HEK293 (cell line): ENCODE measurements at regions not wholly inside any gene's neighbourhood (a gene's known extent, or its start where the extent isn't known, plus 50 kb on each side); places are given as distances from the start of the nearest gene placed in this dataset.

Experiments
- CTCF ChIA-PET: fragments of 350-600 bp; formaldehyde crosslinking; extraction: SDS; loops from one replicate; lab custom pipeline; 2021; ENCODE audit warnings: antibody characterized with exemption; lab: Yijun Ruan, JAX
- POLR2A ChIA-PET: fragments of 300-600 bp; formaldehyde crosslinking; extraction: SDS; loops from one replicate; lab custom pipeline; 2020; ENCODE audit warnings: antibody characterized with exemption, inconsistent platforms; lab: Yijun Ruan, JAX
- H3K27ac ChIP-seq: fragments of 200-500 bp; sonication (Bioruptor generic); 2 replicates; pipeline ENCODE4 v1.5.1; 2014; ENCODE audit warnings: low read depth, low read length, control low read depth, inconsistent platforms; ENCODE audit errors: extremely low read depth
- H3K36me3 ChIP-seq, 2 experiments: fragments of 200-500 bp in 1 of 2; sonication (Bioruptor generic) in 1 of 2; 1 replicate in 1 of 2; 2 replicates in 1 of 2; pipeline ENCODE4 v1.5.1; 2014 to 2017; ENCODE audit warnings: inconsistent platforms in 2 of 2, low read length in 2 of 2; ENCODE audit not compliant: control insufficient read depth in 2 of 2, insufficient read depth in 1 of 2
- H3K4me1 ChIP-seq: fragments of 200-500 bp; sonication (Bioruptor generic); 2 replicates; pipeline ENCODE4 v1.5.1; 2014; ENCODE audit warnings: mild to moderate bottlenecking, low read length, inconsistent platforms; ENCODE audit not compliant: control insufficient read depth, insufficient read depth
- H3K4me3 ChIP-seq: 2 replicates; pipeline ENCODE4 v1.5.1; 2011; ENCODE audit warnings: low read depth, mild to moderate bottlenecking, control low read depth, low read length, moderate library complexity
- H3K9me3 ChIP-seq: fragments of 200-500 bp; sonication (Bioruptor generic); 2 replicates; pipeline ENCODE4 v1.5.1; 2014; ENCODE audit warnings: low read depth, low read length, inconsistent platforms; ENCODE audit not compliant: control insufficient read depth, insufficient read depth
- IKZF3 ChIP-seq: fragments of 450-650 bp; IDR thresholded peaks from 2 replicates; pipeline ENCODE4 v1.5.0; 2018; ENCODE audit warnings: missing biosample characterization, mild to moderate bottlenecking, missing genetic modification characterization, moderate library complexity
- SP2 ChIP-seq: fragments of 450-650 bp; formaldehyde crosslinking; IDR thresholded peaks from 2 replicates; pipeline ENCODE4 v1.5.1; 2016; ENCODE audit warnings: missing biosample characterization, missing genetic modification characterization
- SP3 ChIP-seq: fragments of 450-650 bp; formaldehyde crosslinking; IDR thresholded peaks from 2 replicates; pipeline ENCODE4 v1.5.1; 2016; ENCODE audit warnings: missing biosample characterization, missing genetic modification characterization
- ZBTB20 ChIP-seq: fragments of 450-650 bp; formaldehyde crosslinking; IDR thresholded peaks from 2 replicates; pipeline ENCODE4 v1.5.1; 2016; ENCODE audit warnings: missing biosample characterization, missing genetic modification characterization
- ZNF362 ChIP-seq: fragments of 450-650 bp; formaldehyde crosslinking; IDR thresholded peaks from 2 replicates; pipeline ENCODE4 v1.5.1; 2016; ENCODE audit warnings: missing biosample characterization, missing genetic modification characterization
- ZNF518A ChIP-seq: fragments of 450-650 bp; formaldehyde crosslinking; conservative IDR thresholded peaks from 2 replicates; pipeline ENCODE4 v1.5.1; 2016; ENCODE audit warnings: low read depth, missing biosample characterization, missing genetic modification characterization
- ZNF530 ChIP-seq: fragments of 450-650 bp; formaldehyde crosslinking; IDR thresholded peaks from 2 replicates; pipeline ENCODE4 v1.5.1; 2016; ENCODE audit warnings: low read depth, missing biosample characterization, missing genetic modification characterization
- ZNF658 ChIP-seq: fragments of 450-650 bp; formaldehyde crosslinking; IDR thresholded peaks from 2 replicates; pipeline ENCODE4; 2016; ENCODE audit warnings: missing biosample characterization, missing genetic modification characterization
- ZSCAN18 ChIP-seq: fragments of 450-650 bp; formaldehyde crosslinking; IDR thresholded peaks from 2 replicates; pipeline ENCODE4 v1.5.1; 2016; ENCODE audit warnings: missing biosample characterization, missing genetic modification characterization
- TF ChIP-seq, protein P1 (sequence below): fragments of 450-650 bp; formaldehyde crosslinking; conservative IDR thresholded peaks from 2 replicates; pipeline ENCODE4 v1.5.1; 2016; ENCODE audit warnings: low read depth, missing biosample characterization, missing genetic modification characterization
- TF ChIP-seq, protein P2 (sequence below): fragments of 450-650 bp; formaldehyde crosslinking; IDR thresholded peaks from 2 replicates; pipeline ENCODE4 v1.5.1; 2017; ENCODE audit warnings: missing biosample characterization, missing genetic modification characterization
- TF ChIP-seq, protein P3 (sequence below): fragments of 450-650 bp; formaldehyde crosslinking; IDR thresholded peaks from 2 replicates; pipeline ENCODE4 v1.5.1; 2016; ENCODE audit warnings: missing biosample characterization, missing genetic modification characterization
- TF ChIP-seq, protein P4 (sequence below): fragments of 450-650 bp; formaldehyde crosslinking; IDR thresholded peaks from 2 replicates; pipeline ENCODE4 v1.5.1; 2016; ENCODE audit warnings: missing biosample characterization, missing genetic modification characterization

DNA sequence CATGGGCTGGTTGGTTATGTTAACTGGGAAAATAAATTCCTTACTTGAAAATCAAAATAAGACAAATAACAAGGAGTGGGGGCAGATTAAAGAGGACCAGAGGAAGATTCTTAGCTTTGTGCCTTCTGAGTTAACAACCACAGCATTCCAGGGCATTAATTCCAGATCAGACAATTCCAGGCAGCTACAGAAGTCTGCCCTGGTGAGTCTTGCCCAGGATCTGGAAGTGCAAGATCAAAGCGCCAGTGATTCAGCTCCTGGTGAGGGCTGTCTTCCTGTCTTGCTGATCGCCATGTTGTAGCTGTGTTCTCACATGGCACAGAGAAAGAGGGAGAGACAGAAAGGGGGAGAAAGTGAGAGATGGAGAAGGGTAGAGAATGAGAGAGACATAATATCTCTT is 65.6 kb downstream of the ANXA2R start:
- CTCF ChIA-PET, result interaction anchor here (0.7 kb wide), 2 partner anchors 9 to 32 kb away, joined by 3 to 5 read pairs; no protein-coding TSS in a partner anchor

More for the DNA sequence above, 65.6 kb downstream of the ANXA2R start:
- TF ChIP-seq ZNF362 (tag by site-specific recombination) (no peak), ZSCAN18 (tag by site-specific recombination) (no peak), ZNF530 (tag by site-specific recombination) (no peak), SP3 (tag by site-specific recombination) (no peak), ZNF658 (no peak), IKZF3 (tag by site-specific recombination) (no peak), ZNF518A (no peak), SP2 (tag by site-specific recombination) (no peak), ZBTB20 (tag by site-specific recombination) (no peak)
- TF ChIP-seq, protein P1, sequence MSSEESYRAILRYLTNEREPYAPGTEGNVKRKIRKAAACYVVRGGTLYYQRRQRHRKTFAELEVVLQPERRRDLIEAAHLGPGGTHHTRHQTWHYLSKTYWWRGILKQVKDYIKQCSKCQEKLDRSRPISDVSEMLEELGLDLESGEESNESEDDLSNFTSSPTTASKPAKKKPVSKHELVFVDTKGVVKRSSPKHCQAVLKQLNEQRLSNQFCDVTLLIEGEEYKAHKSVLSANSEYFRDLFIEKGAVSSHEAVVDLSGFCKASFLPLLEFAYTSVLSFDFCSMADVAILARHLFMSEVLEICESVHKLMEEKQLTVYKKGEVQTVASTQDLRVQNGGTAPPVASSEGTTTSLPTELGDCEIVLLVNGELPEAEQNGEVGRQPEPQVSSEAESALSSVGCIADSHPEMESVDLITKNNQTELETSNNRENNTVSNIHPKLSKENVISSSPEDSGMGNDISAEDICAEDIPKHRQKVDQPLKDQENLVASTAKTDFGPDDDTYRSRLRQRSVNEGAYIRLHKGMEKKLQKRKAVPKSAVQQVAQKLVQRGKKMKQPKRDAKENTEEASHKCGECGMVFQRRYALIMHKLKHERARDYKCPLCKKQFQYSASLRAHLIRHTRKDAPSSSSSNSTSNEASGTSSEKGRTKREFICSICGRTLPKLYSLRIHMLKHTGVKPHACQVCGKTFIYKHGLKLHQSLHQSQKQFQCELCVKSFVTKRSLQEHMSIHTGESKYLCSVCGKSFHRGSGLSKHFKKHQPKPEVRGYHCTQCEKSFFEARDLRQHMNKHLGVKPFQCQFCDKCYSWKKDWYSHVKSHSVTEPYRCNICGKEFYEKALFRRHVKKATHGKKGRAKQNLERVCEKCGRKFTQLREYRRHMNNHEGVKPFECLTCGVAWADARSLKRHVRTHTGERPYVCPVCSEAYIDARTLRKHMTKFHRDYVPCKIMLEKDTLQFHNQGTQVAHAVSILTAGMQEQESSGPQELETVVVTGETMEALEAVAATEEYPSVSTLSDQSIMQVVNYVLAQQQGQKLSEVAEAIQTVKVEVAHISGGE (tag by site-specific recombination), result no peak
- TF ChIP-seq, protein P2, sequence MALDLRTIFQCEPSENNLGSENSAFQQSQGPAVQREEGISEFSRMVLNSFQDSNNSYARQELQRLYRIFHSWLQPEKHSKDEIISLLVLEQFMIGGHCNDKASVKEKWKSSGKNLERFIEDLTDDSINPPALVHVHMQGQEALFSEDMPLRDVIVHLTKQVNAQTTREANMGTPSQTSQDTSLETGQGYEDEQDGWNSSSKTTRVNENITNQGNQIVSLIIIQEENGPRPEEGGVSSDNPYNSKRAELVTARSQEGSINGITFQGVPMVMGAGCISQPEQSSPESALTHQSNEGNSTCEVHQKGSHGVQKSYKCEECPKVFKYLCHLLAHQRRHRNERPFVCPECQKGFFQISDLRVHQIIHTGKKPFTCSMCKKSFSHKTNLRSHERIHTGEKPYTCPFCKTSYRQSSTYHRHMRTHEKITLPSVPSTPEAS (tag by site-specific recombination), result no peak
- TF ChIP-seq, protein P3, sequence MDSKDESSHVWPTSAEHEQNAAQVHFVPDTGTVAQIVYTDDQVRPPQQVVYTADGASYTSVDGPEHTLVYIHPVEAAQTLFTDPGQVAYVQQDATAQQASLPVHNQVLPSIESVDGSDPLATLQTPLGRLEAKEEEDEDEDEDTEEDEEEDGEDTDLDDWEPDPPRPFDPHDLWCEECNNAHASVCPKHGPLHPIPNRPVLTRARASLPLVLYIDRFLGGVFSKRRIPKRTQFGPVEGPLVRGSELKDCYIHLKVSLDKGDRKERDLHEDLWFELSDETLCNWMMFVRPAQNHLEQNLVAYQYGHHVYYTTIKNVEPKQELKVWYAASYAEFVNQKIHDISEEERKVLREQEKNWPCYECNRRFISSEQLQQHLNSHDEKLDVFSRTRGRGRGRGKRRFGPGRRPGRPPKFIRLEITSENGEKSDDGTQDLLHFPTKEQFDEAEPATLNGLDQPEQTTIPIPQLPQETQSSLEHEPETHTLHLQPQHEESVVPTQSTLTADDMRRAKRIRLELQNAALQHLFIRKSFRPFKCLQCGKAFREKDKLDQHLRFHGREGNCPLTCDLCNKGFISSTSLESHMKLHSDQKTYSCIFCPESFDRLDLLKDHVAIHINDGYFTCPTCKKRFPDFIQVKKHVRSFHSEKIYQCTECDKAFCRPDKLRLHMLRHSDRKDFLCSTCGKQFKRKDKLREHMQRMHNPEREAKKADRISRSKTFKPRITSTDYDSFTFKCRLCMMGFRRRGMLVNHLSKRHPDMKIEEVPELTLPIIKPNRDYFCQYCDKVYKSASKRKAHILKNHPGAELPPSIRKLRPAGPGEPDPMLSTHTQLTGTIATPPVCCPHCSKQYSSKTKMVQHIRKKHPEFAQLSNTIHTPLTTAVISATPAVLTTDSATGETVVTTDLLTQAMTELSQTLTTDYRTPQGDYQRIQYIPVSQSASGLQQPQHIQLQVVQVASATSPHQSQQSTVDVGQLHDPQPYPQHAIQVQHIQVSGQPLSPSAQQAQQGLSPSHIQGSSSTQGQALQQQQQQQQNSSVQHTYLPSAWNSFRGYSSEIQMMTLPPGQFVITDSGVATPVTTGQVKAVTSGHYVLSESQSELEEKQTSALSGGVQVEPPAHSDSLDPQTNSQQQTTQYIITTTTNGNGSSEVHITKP (tag by site-specific recombination), result no peak
- TF ChIP-seq, protein P4, sequence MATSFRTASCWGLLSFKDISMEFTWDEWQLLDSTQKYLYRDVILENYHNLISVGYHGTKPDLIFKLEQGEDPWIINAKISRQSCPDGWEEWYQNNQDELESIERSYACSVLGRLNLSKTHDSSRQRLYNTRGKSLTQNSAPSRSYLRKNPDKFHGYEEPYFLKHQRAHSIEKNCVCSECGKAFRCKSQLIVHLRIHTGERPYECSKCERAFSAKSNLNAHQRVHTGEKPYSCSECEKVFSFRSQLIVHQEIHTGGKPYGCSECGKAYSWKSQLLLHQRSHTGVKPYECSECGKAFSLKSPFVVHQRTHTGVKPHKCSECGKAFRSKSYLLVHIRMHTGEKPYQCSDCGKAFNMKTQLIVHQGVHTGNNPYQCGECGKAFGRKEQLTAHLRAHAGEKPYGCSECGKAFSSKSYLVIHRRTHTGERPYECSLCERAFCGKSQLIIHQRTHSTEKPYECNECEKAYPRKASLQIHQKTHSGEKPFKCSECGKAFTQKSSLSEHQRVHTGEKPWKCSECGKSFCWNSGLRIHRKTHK, result no peak
- TF ChIP-seq, all 188 proteins: peak for 0
- Histone ChIP-seq H3K4me3 (no peak overlapping the region), H3K36me3 (no peaks in the 10 kb centered on the region), H3K9me3 (no peaks in the 10 kb centered on the region), H3K4me1 (no peaks in the 10 kb centered on the region), H3K27ac (no peak overlapping the region)
- POLR2A ChIA-PET, result no interaction called here
